Endothelial cell of umbilical vein (primary cell): ENCODE measurements at regions not wholly inside any gene's neighbourhood (a gene's known extent, or its start where the extent isn't known, plus 50 kb on each side); places are given as distances from the start of the nearest gene placed in this dataset.

Source experiments
- EZH2 ChIP-seq: IDR thresholded peaks from 2 replicates; pipeline ENCODE4 v1.6.1; 2012; ENCODE audit warnings: borderline replicate concordance, low read depth, mild to moderate bottlenecking, moderate library complexity, low read length, inconsistent platforms; ENCODE audit not compliant: severe bottlenecking
- FOS ChIP-seq: IDR thresholded peaks from 2 replicates; pipeline ENCODE4 v1.6.1; 2011; ENCODE audit warnings: mild to moderate bottlenecking, low read length, moderate library complexity, borderline replicate concordance; ENCODE audit not compliant: insufficient read depth
- GATA2 ChIP-seq: IDR thresholded peaks from 2 replicates; pipeline ENCODE4 v1.7.0; 2011; ENCODE audit warnings: low read depth, mild to moderate bottlenecking, moderate library complexity, mixed read lengths, low read length; ENCODE audit not compliant: insufficient read length, insufficient read depth
- JUN ChIP-seq: IDR thresholded peaks from 2 replicates; pipeline ENCODE4 v1.6.1; 2011; ENCODE audit warnings: borderline replicate concordance, low read depth; ENCODE audit not compliant: insufficient read length, insufficient read depth
- MYC ChIP-seq: IDR thresholded peaks from one replicate; pipeline ENCODE4 v1.6.1; 2011; ENCODE audit warnings: mild to moderate bottlenecking, low read depth, low read length
- POLR2A ChIP-seq: IDR thresholded peaks from 2 replicates; pipeline ENCODE4 v1.6.1; 2012; ENCODE audit warnings: low read depth, mild to moderate bottlenecking, control low read depth, low read length
- POLR2AphosphoS5 ChIP-seq: IDR thresholded peaks from 2 replicates; pipeline ENCODE4 v1.6.1; 2012; ENCODE audit warnings: low read depth, mild to moderate bottlenecking, control low read depth, low read length, moderate library complexity; ENCODE audit not compliant: insufficient read depth
- TF ChIP-seq, protein P1 (sequence below), 2 donors: IDR thresholded peaks; 1 replicate in 1 of 2; 2 replicates in 1 of 2; pipeline ENCODE4 v1.5.1; 2011; ENCODE audit warnings: low read length in 2 of 2, mild to moderate bottlenecking in 2 of 2, moderate library complexity in 2 of 2, control low read depth in 1 of 2, inconsistent platforms in 1 of 2, low read depth in 1 of 2; ENCODE audit not compliant: insufficient read depth in 1 of 2; ENCODE audit errors: extremely low read depth in 1 of 2
- TF ChIP-seq, protein P2 (sequence below): IDR thresholded peaks from 2 replicates; pipeline ENCODE4 v1.6.1; 2011; ENCODE audit not compliant: insufficient read depth, insufficient read length

DNA sequence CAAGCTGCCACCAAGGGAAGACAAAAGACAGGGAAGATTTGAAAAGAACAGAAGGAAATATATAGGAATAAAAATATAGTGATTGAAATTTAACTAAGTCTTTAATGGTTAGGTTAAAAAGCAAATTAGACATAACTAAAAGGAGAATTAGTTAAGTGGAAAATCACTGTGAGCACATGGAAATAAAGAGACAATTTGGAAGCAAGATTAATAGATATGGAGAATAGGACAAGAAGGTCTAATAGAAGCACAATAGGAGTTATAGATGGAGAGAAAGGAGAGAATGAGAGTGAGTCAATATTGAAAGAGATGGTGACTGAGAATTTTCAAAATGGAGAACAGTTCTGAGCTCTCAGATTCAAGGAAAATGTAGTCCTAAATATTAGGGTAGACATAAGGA lies 176.9 kb downstream of the ASB1 start:
- TF ChIP-seq, protein P1, sequence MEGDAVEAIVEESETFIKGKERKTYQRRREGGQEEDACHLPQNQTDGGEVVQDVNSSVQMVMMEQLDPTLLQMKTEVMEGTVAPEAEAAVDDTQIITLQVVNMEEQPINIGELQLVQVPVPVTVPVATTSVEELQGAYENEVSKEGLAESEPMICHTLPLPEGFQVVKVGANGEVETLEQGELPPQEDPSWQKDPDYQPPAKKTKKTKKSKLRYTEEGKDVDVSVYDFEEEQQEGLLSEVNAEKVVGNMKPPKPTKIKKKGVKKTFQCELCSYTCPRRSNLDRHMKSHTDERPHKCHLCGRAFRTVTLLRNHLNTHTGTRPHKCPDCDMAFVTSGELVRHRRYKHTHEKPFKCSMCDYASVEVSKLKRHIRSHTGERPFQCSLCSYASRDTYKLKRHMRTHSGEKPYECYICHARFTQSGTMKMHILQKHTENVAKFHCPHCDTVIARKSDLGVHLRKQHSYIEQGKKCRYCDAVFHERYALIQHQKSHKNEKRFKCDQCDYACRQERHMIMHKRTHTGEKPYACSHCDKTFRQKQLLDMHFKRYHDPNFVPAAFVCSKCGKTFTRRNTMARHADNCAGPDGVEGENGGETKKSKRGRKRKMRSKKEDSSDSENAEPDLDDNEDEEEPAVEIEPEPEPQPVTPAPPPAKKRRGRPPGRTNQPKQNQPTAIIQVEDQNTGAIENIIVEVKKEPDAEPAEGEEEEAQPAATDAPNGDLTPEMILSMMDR (IDR thresholded peaks at IDR 0.05; ENCODE audit: extremely low read depth in 1 of 2, insufficient read depth in 1 of 2, low read depth in 1 of 2, low read length in 2 of 2): no peak
- TF ChIP-seq POLR2A (no peak), POLR2AphosphoS5 (no peak), EZH2 (no peak), MYC (no peak), GATA2 (no peak), JUN (no peak), FOS (no peak)
- TF ChIP-seq, protein P2, sequence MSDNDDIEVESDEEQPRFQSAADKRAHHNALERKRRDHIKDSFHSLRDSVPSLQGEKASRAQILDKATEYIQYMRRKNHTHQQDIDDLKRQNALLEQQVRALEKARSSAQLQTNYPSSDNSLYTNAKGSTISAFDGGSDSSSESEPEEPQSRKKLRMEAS: no peak
